Neural progenitor cell (in vitro differentiated cells): ENCODE measurements at regions not wholly inside any gene's neighbourhood (a gene's known extent, or its start where the extent isn't known, plus 50 kb on each side); places are given as distances from the start of the nearest gene placed in this dataset.

ENCODE experiments used
- EZH2 ChIP-seq: fragments of 200-600 bp; sonication (generic); IDR thresholded peaks from 2 replicates; pipeline ENCODE4 v1.6.1; 2017; ENCODE audit warnings: antibody characterized with exemption, mild to moderate bottlenecking, moderate library complexity
- EZH2phosphoT487 ChIP-seq: fragments of 200-600 bp; sonication (generic); IDR thresholded peaks from 2 replicates; pipeline ENCODE4 v1.6.1; 2017; ENCODE audit warnings: antibody characterized with exemption
- TF ChIP-seq, protein P1 (sequence below): fragments of 200-600 bp; sonication (generic); IDR thresholded peaks from 2 replicates; pipeline ENCODE4 v1.5.1; 2017; ENCODE audit warnings: antibody characterized with exemption, mild to moderate bottlenecking

DNA sequence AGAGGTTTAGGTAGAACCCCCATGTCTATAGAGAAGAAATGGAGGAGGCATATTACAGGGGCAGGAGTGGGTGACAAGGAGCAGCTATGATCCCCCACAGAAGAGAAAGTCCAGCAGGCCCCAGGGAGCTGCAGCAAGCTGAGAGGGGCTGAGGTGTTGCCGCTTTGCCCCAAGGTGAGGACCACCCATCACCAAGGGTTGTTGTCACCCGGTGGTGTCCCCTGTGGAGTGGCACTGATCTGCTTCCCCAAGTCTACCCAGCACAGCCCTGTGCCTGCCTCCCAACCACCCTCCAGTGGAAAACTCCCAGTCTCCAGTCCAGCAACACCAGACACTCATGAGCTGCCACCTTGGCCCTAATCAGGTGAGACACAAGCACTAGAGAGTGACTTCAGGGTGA lies 149.3 kb upstream of the NOCT start:
- TF ChIP-seq EZH2 (no peak), EZH2phosphoT487 (no peak)
- TF ChIP-seq, protein P1, sequence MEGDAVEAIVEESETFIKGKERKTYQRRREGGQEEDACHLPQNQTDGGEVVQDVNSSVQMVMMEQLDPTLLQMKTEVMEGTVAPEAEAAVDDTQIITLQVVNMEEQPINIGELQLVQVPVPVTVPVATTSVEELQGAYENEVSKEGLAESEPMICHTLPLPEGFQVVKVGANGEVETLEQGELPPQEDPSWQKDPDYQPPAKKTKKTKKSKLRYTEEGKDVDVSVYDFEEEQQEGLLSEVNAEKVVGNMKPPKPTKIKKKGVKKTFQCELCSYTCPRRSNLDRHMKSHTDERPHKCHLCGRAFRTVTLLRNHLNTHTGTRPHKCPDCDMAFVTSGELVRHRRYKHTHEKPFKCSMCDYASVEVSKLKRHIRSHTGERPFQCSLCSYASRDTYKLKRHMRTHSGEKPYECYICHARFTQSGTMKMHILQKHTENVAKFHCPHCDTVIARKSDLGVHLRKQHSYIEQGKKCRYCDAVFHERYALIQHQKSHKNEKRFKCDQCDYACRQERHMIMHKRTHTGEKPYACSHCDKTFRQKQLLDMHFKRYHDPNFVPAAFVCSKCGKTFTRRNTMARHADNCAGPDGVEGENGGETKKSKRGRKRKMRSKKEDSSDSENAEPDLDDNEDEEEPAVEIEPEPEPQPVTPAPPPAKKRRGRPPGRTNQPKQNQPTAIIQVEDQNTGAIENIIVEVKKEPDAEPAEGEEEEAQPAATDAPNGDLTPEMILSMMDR = no peak
